ENCODE measurements at regions not wholly inside any gene's neighbourhood (a gene's known extent, or its start where the extent isn't known, plus 50 kb on each side); places are given as distances from the start of the nearest gene placed in this dataset.
"Not testable (repeated sequence)": the region's sequence is repeated elsewhere in the genome, so short reads cannot be mapped to it uniquely, and the experiment has no call there.

GRCh38 chr3:106482451-106482850 lies 613.6 kb upstream of the CBLB start:
- no peak overlapping the region for H3K4me3 ChIP-seq (ENCODE audit: extremely low read depth, insufficient read depth, low read length, poor library complexity, severe bottlenecking)

GRCh38 chr3:106485217-106485616 lies 616.4 kb upstream of the CBLB start:
- Histone ChIP-seq H3K9me3 (ENCODE audit: control insufficient read depth, low read length) (no peaks in the 10 kb centered on the region), H3K36me3 (ENCODE audit: control insufficient read depth, insufficient read depth, low read length) (no peaks in the 10 kb centered on the region), H3K27ac (ENCODE audit: low read depth, low read length, severe bottlenecking) (no peak overlapping the region), H3K4me1 (ENCODE audit: control insufficient read depth, insufficient read depth, low read length, poor library complexity, severe bottlenecking) (no peaks in the 10 kb centered on the region), H3K4me3 (ENCODE audit: extremely low read depth, insufficient read depth, low read length, poor library complexity, severe bottlenecking) (no peak overlapping the region)

More at GRCh38 chr3:106482451-106482850, 613.6 kb upstream of the CBLB start:
- 88 to 92% methylated on average over 2 to 4 of the region's 5 CpGs for WGBS, 2 experiments (ENCODE audit: insufficient coverage in 2 of 2)
- no peaks in the 10 kb centered on the region for H3K9me3 ChIP-seq (ENCODE audit: control insufficient read depth, low read length)
- no peaks in the 10 kb centered on the region for H3K36me3 ChIP-seq (ENCODE audit: control insufficient read depth, insufficient read depth, low read length)
- no peak overlapping the region for H3K27ac ChIP-seq (ENCODE audit: low read depth, low read length, severe bottlenecking)
- H3K4me1 ChIP-seq (ENCODE audit: control insufficient read depth, insufficient read depth, low read length, poor library complexity, severe bottlenecking), result no peaks in the 10 kb centered on the region

- Histone ChIP-seq H3K36me3 (ENCODE audit: control insufficient read depth, insufficient read depth, low read length) (no peaks in the 10 kb centered on the region), H3K9me3 (ENCODE audit: control insufficient read depth, low read length) (no peaks in the 10 kb centered on the region), H3K27ac (ENCODE audit: low read depth, low read length, severe bottlenecking) (no peak overlapping the region), H3K4me3 (ENCODE audit: extremely low read depth, insufficient read depth, low read length, poor library complexity, severe bottlenecking) (no peak overlapping the region), H3K4me1 (ENCODE audit: control insufficient read depth, insufficient read depth, low read length, poor library complexity, severe bottlenecking) (no peaks in the 10 kb centered on the region)
- no CpG with 5 or more reads among the region's 3 CpGs for whole genome bisulfite sequencing, 2 experiments (ENCODE audit: insufficient coverage in 2 of 2)
Measured at GRCh38 chr3:106485802-106486201, 617.0 kb upstream of the CBLB start.

- H3K27ac ChIP-seq (ENCODE audit: low read depth, low read length, severe bottlenecking); H3K4me3 ChIP-seq (ENCODE audit: extremely low read depth, insufficient read depth, low read length, poor library complexity, severe bottlenecking); H3K4me1 ChIP-seq (ENCODE audit: control insufficient read depth, insufficient read depth, low read length, poor library complexity, severe bottlenecking); H3K9me3 ChIP-seq (ENCODE audit: control insufficient read depth, low read length); H3K36me3 ChIP-seq (ENCODE audit: control insufficient read depth, insufficient read depth, low read length): not testable (repeated sequence)
- WGBS, 2 experiments (ENCODE audit: insufficient coverage in 2 of 2), result 89 to 97% methylated on average over 10 to 11 of the region's 19 CpGs
Measured at GRCh38 chr3:106486945-106487639, 618.3 kb upstream of the CBLB start.

- H3K36me3 ChIP-seq (ENCODE audit: control insufficient read depth, insufficient read depth, low read length), result no peaks in the 10 kb centered on the region
- 88 to 89% methylated on average over 5 of the region's 6 CpGs for WGBS, 2 experiments (ENCODE audit: insufficient coverage in 2 of 2)
- no peak overlapping the region for H3K4me3 ChIP-seq (ENCODE audit: extremely low read depth, insufficient read depth, low read length, poor library complexity, severe bottlenecking)
- H3K27ac ChIP-seq (ENCODE audit: low read depth, low read length, severe bottlenecking), result no peak overlapping the region
- H3K9me3 ChIP-seq (ENCODE audit: control insufficient read depth, low read length), result no peaks in the 10 kb centered on the region
- no peaks in the 10 kb centered on the region for H3K4me1 ChIP-seq (ENCODE audit: control insufficient read depth, insufficient read depth, low read length, poor library complexity, severe bottlenecking)
Measured at GRCh38 chr3:106488331-106488730, 619.5 kb upstream of the CBLB start.

- Histone ChIP-seq H3K27ac (ENCODE audit: low read depth, low read length, severe bottlenecking) (no peak overlapping the region), H3K4me1 (ENCODE audit: control insufficient read depth, insufficient read depth, low read length, poor library complexity, severe bottlenecking) (no peaks in the 10 kb centered on the region), H3K4me3 (ENCODE audit: extremely low read depth, insufficient read depth, low read length, poor library complexity, severe bottlenecking) (no peak overlapping the region), H3K9me3 (ENCODE audit: control insufficient read depth, low read length) (no peaks in the 10 kb centered on the region), H3K36me3 (ENCODE audit: control insufficient read depth, insufficient read depth, low read length) (no peaks in the 10 kb centered on the region)
Measured at GRCh38 chr3:106491796-106492195, 623.0 kb upstream of the CBLB start.

- no peaks in the 10 kb centered on the region for H3K9me3 ChIP-seq (ENCODE audit: control insufficient read depth, low read length)
- H3K4me3 ChIP-seq (ENCODE audit: extremely low read depth, insufficient read depth, low read length, poor library complexity, severe bottlenecking), result no peak overlapping the region
- H3K27ac ChIP-seq (ENCODE audit: low read depth, low read length, severe bottlenecking), result no peak overlapping the region
- no peaks in the 10 kb centered on the region for H3K4me1 ChIP-seq (ENCODE audit: control insufficient read depth, insufficient read depth, low read length, poor library complexity, severe bottlenecking)
- no peaks in the 10 kb centered on the region for H3K36me3 ChIP-seq (ENCODE audit: control insufficient read depth, insufficient read depth, low read length)
Measured at GRCh38 chr3:106508331-106508893, 639.6 kb upstream of the CBLB start.

- Histone ChIP-seq H3K4me3 (ENCODE audit: extremely low read depth, insufficient read depth, low read length, poor library complexity, severe bottlenecking) (no peak overlapping the region), H3K9me3 (ENCODE audit: control insufficient read depth, low read length) (no peaks in the 10 kb centered on the region), H3K4me1 (ENCODE audit: control insufficient read depth, insufficient read depth, low read length, poor library complexity, severe bottlenecking) (no peaks in the 10 kb centered on the region), H3K27ac (ENCODE audit: low read depth, low read length, severe bottlenecking) (no peak overlapping the region), H3K36me3 (ENCODE audit: control insufficient read depth, insufficient read depth, low read length) (no peaks in the 10 kb centered on the region)
- WGBS, 2 experiments (ENCODE audit: insufficient coverage in 2 of 2), result no CpG with 5 or more reads among the region's 1 CpG
Measured at GRCh38 chr3:106510206-106510605, 641.4 kb upstream of the CBLB start.

- 100% methylated on average over 1 of the region's 1 CpG; no CpG with 5 or more reads in 1 of the 2 experiments for WGBS, 2 experiments (ENCODE audit: insufficient coverage in 2 of 2)
- Histone ChIP-seq H3K36me3 (ENCODE audit: control insufficient read depth, insufficient read depth, low read length) (no peaks in the 10 kb centered on the region), H3K4me3 (ENCODE audit: extremely low read depth, insufficient read depth, low read length, poor library complexity, severe bottlenecking) (no peak overlapping the region), H3K27ac (ENCODE audit: low read depth, low read length, severe bottlenecking) (no peak overlapping the region), H3K4me1 (ENCODE audit: control insufficient read depth, insufficient read depth, low read length, poor library complexity, severe bottlenecking) (no peaks in the 10 kb centered on the region), H3K9me3 (ENCODE audit: control insufficient read depth, low read length) (no peaks in the 10 kb centered on the region)
Measured at GRCh38 chr3:106512846-106513245, 644.0 kb upstream of the CBLB start.

- Histone ChIP-seq H3K4me1 (ENCODE audit: control insufficient read depth, insufficient read depth, low read length, poor library complexity, severe bottlenecking) (no peaks in the 10 kb centered on the region), H3K4me3 (ENCODE audit: extremely low read depth, insufficient read depth, low read length, poor library complexity, severe bottlenecking) (no peak overlapping the region), H3K36me3 (ENCODE audit: control insufficient read depth, insufficient read depth, low read length) (no peaks in the 10 kb centered on the region), H3K9me3 (ENCODE audit: control insufficient read depth, low read length) (no peaks in the 10 kb centered on the region), H3K27ac (ENCODE audit: low read depth, low read length, severe bottlenecking) (no peak overlapping the region)
- WGBS, 2 experiments (ENCODE audit: insufficient coverage in 2 of 2), result 83 to 93% methylated on average over 1 to 3 of the region's 4 CpGs
Measured at GRCh38 chr3:106514431-106514830, 645.6 kb upstream of the CBLB start.

GRCh38 chr3:106518516-106518915 lies 649.7 kb upstream of the CBLB start:
- H3K4me1 ChIP-seq (ENCODE audit: control insufficient read depth, insufficient read depth, low read length, poor library complexity, severe bottlenecking), result no peaks in the 10 kb centered on the region
- no peaks in the 10 kb centered on the region for H3K36me3 ChIP-seq (ENCODE audit: control insufficient read depth, insufficient read depth, low read length)
- no peaks in the 10 kb centered on the region for H3K9me3 ChIP-seq (ENCODE audit: control insufficient read depth, low read length)
- no peak overlapping the region for H3K4me3 ChIP-seq (ENCODE audit: extremely low read depth, insufficient read depth, low read length, poor library complexity, severe bottlenecking)
- no peak overlapping the region for H3K27ac ChIP-seq (ENCODE audit: low read depth, low read length, severe bottlenecking)
